MG63 (cell line): ENCODE measurements at regions not wholly inside any gene's neighbourhood (a gene's known extent, or its start where the extent isn't known, plus 50 kb on each side); places are given as distances from the start of the nearest gene placed in this dataset.

ENCODE experiments used
- DNase-seq: peaks from one replicate; pipeline ENCODE4 v3.0.0-alpha.2; 2020
- H3K27me3 ChIP-seq: fragments of 250-450 bp; sonication (Bioruptor Pico); 2 replicates; pipeline ENCODE4 v1.5.1; 2020; ENCODE audit warnings: mild to moderate bottlenecking, moderate library complexity
- H3K36me3 ChIP-seq: fragments of 250-450 bp; sonication (Bioruptor Pico); 2 replicates; pipeline ENCODE4 v1.5.1; 2020; ENCODE audit warnings: mild to moderate bottlenecking, moderate library complexity
- H3K4me3 ChIP-seq: fragments of 250-450 bp; sonication (Bioruptor Pico); 2 replicates; pipeline ENCODE4 v1.5.1; 2020; ENCODE audit warnings: mild to moderate bottlenecking, moderate library complexity
- H3K9me3 ChIP-seq: fragments of 250-450 bp; sonication (Bioruptor Pico); 2 replicates; pipeline ENCODE4 v1.5.1; 2020; ENCODE audit warnings: mild to moderate bottlenecking, moderate library complexity

GRCh38 chr7:24172856-24173255, 111.1 kb upstream of the NPY start:
- Histone ChIP-seq H3K27me3 (no peaks in the 10 kb centered on the region), H3K9me3 (no peaks in the 10 kb centered on the region), H3K36me3 (no peaks in the 10 kb centered on the region), H3K4me3 (no peak overlapping the region)
- DNase-seq: no peak

DNA sequence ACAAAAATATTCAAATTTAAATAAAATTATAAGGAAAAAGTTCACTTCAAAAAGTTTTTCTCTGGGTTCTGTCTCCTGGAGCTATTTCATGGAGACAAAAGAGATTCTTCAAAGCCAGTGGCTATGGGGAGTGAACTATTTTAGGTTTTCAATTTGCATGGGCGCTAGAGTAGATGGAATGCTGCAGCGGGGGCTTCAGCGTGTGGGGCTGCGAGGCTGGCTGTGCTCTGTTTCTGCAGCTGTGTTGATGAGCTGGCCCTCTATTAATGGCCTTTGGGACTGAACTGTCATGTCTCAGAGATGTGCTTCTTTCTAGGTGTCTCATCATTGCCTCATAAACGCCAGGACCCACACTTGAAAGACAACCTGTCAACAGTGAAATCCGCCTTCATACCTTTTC, 108.4 kb upstream of the NPY start:
- H3K9me3 ChIP-seq: no peaks in the 10 kb centered on the region
- H3K4me3 ChIP-seq: no peak overlapping the region
- DNase-seq: no peak
- H3K36me3 ChIP-seq: no peaks in the 10 kb centered on the region
- no peaks in the 10 kb centered on the region; the same call in 1 of the 2 replicates for H3K27me3 ChIP-seq

DNA sequence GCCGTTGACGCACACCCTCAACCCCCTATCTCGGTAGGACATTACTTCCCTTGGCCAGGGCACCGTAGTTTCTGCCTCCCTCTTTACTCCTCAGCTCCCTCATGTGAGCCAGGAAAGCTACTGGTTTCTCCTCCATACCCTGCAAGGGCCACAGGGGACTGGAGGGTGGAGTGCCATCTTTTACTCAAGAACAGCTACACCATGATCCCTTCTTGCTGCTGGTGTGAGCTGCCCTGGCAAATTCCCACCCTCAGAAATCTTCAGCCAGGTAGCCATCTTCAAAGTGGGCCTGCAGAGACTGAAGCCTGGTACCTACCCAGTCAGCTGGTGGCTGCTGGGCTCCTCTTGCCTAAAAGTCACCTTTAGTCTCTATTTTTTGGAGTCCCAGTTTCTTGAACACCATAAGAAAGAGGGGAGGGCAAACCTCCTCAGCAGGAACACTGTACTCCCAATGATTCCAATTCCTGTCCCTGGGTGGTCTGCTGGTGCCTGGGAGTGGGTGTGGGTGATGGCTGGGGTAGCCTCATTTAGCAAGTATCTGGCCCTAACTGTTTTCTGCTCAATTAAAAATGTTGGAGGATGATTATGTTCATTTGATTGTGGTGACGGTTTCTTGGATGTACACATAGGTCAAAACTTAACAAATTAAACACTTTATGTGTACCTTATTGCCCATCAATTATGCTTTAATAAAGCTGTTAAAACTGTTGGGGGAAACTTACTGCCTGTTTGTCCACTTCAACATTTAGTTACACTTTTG, 105.0 kb upstream of the NPY start:
- H3K9me3 ChIP-seq: no peaks in the 10 kb centered on the region
- no peaks in the 10 kb centered on the region for H3K36me3 ChIP-seq
- DNase-seq: no peak
- H3K4me3 ChIP-seq: no peak overlapping the region
- H3K27me3 ChIP-seq: peaks cover 3% of the 10 kb centered on the region; the same call in 1 of the 2 replicates

DNA sequence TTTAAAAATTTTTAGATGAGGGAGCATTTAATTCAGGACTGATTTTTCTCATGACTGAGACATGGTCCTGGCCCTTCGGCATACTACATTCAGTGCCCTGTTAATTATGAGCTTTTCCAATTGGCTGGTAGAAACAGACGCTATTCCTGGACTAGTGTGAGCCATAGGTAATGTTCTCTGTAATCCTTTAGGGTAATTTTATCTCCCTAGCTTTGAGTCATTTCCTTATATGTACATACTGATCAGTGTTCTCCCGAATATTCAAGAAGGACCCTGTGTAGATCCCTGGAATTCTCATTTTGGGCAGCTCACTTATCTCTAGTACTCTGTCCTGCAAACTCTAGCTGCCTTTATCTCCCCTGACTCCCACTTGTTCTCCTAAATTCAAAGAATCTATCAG, 92.6 kb upstream of the NPY start:
- no peaks in the 10 kb centered on the region for H3K36me3 ChIP-seq
- no peaks in the 10 kb centered on the region for H3K9me3 ChIP-seq

DNA sequence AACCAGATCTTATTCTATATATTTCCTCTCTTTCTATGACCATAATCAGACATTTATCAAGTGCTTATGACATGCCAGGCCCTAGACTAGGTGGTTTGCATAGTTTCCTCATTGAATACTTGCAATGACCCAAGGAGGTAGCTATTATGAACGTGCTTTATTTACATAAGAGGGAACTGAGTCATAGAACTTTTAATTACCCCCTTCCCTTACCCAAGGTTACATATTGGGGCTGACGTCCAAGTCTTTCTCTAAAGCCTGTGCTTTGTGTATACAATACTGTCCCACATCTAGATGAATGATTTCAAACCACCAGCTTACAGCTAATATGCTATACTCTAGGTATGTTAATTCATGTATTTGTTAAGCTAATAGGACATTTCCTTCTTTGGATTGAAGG, 91.9 kb upstream of the NPY start:
- H3K27me3 ChIP-seq: no peaks in the 10 kb centered on the region
- H3K9me3 ChIP-seq: no peaks in the 10 kb centered on the region
- H3K36me3 ChIP-seq: no peaks in the 10 kb centered on the region
- DNase-seq: no peak
- no peak overlapping the region for H3K4me3 ChIP-seq

More for the DNA sequence above, 92.6 kb upstream of the NPY start:
- Histone ChIP-seq H3K4me3 (no peak overlapping the region), H3K27me3 (no peaks in the 10 kb centered on the region; the same call in 1 of the 2 replicates)
- no peak for DNase-seq

GRCh38 chr7:24192691-24193090, 91.3 kb upstream of the NPY start:
- no peaks in the 10 kb centered on the region for H3K36me3 ChIP-seq
- no peak for DNase-seq
- no peak overlapping the region for H3K4me3 ChIP-seq

DNA sequence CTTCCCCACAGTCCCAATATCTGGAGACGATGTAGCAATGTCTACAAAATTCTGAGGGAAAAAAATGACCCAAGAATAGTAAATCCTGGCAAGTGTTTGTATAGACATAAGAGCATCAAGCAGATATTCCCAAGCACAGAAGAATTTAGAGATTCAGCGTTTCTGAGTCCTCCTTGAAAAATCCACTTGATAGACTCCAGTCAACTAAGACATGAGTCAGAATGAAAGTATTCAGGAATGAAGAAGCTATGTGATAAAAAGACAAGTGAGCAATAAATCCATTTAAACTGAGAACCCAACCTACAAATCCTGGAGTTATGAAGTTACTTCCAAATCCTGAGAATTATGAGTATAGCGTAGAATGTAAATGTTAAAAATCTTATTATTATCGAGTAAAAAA, 86.1 kb upstream of the NPY start:
- no peak for DNase-seq
- Histone ChIP-seq H3K4me3 (no peak overlapping the region), H3K9me3 (no peaks in the 10 kb centered on the region), H3K36me3 (no peaks in the 10 kb centered on the region), H3K27me3 (no peaks in the 10 kb centered on the region)

More at GRCh38 chr7:24192691-24193090, 91.3 kb upstream of the NPY start:
- no peaks in the 10 kb centered on the region for H3K27me3 ChIP-seq
- H3K9me3 ChIP-seq: no peaks in the 10 kb centered on the region

DNA sequence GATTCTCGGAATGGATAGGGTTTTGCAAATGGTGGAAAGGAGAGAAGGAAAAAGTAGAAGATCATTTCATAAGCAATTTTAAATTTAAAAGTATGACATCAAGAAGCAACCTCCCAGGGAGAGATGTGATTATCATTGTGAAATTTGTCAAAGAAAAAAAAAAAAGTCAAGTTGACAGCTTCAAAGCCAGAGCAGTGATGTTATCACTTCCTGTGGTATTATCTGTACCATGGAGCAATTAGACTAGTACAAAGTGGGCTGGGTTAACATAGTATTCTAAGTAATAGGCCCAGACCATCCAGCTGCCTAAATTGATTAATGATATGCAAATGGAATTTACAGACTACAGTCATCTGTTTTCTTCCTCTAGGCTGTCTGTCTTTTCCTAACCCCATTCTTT, 84.0 kb upstream of the NPY start:
- Histone ChIP-seq H3K36me3 (no peaks in the 10 kb centered on the region), H3K4me3 (no peak overlapping the region), H3K9me3 (no peaks in the 10 kb centered on the region), H3K27me3 (no peaks in the 10 kb centered on the region)
- DNase-seq: no peak

- Histone ChIP-seq H3K4me3 (no peak overlapping the region), H3K36me3 (no peaks in the 10 kb centered on the region), H3K27me3 (no peaks in the 10 kb centered on the region), H3K9me3 (no peaks in the 10 kb centered on the region)
- no peak for DNase-seq
Observed at GRCh38 chr7:24200407-24200966, 83.5 kb upstream of the NPY start.

DNA sequence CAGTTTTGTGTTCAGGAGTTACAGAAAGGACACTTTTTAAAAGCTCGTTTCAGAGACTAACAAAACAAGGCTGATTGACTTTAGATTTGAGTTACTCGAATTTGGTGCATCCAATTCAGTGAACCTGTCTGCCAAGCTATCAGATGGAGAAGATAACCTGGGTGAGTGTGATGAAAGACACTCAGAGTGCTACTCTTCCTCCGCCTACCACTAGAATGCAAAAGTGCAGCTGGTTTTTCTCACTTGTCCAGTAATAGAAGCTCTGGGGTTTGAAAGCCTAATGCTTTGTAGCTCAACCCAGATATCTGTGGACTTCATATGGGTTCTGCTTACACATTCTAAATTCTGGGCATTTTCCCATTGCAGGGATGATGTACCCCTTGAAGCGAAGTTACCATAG, 82.8 kb upstream of the NPY start:
- no peak overlapping the region for H3K4me3 ChIP-seq
- H3K27me3 ChIP-seq: no peaks in the 10 kb centered on the region
- no peak for DNase-seq
- no peaks in the 10 kb centered on the region for H3K9me3 ChIP-seq
- H3K36me3 ChIP-seq: no peaks in the 10 kb centered on the region

DNA sequence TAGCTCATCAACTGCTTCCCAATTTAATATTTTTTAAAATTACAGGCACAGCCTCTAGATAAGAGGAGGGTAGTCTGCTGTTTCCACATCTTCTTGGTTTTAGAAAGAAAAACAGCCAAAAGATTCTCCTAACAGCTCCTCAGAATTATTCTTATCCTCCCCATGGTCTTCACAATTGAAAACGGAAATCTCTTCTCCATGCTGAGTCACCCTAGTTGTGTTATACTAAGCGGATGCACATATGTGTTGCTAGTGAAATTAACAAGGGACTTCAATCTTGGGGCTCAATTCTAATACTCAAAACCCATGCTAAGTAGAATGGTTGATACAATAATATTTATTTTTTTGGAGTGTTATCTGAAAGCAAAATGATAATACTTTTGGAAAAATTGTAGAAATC, 71.9 kb upstream of the NPY start:
- H3K27me3 ChIP-seq: no peaks in the 10 kb centered on the region
- H3K9me3 ChIP-seq: no peaks in the 10 kb centered on the region
- H3K4me3 ChIP-seq: no peak overlapping the region
- no peaks in the 10 kb centered on the region for H3K36me3 ChIP-seq
- no peak for DNase-seq

DNA sequence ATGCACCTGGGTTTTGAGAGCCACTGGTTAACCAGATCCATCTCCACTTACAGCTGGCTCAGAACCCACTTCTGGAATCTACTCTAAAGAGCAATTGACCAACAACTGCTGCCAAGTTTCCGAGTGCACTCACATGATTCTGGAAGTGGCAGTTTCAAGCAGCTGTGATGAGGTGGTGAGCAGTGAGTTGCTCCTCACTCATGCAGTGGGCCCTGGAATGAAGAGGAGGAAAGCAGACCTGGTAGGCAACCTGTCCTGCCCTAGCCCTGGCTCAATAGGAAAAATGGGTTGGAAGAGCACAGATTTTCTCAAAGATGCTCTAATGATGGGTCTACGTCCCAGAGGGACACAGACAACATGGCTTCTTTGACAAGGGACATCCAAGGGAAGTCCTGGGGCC, 70.7 kb upstream of the NPY start:
- no peaks in the 10 kb centered on the region for H3K9me3 ChIP-seq
- no peaks in the 10 kb centered on the region for H3K27me3 ChIP-seq
- no peak for DNase-seq
- no peak overlapping the region for H3K4me3 ChIP-seq
- no peaks in the 10 kb centered on the region for H3K36me3 ChIP-seq

- no peaks in the 10 kb centered on the region for H3K27me3 ChIP-seq
- no peak overlapping the region for H3K4me3 ChIP-seq
- no peaks in the 10 kb centered on the region for H3K9me3 ChIP-seq
- DNase-seq: no peak
- H3K36me3 ChIP-seq: no peaks in the 10 kb centered on the region
Observed at GRCh38 chr7:24214670-24215069, 69.3 kb upstream of the NPY start.

DNA sequence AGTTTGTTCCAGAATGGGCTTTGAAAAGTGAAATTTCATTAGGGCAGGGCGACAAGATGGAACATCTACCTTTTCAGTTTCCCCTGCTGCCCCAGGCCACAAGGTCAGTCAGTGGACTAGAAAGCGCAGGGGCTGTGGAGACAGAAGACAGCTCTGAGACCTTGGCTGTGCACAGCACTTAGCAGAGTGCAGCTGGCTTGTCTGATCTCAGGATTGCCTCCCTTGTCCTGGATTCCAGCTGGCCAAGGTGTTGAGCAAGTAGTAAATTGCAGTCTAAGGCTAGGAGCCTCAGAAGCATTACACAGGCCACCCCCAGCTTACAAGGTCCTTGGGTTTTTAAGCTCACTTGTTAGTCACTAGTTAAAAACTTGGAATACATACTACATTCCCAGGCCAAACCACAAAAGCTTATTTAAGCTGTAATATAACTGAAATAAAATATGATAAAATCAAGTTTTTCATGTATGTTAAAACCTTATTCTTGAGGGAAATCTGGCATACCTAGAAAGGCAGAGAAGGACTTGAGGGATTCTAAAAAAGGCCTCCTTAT, 67.3 kb upstream of the NPY start:
- Histone ChIP-seq H3K36me3 (no peaks in the 10 kb centered on the region), H3K27me3 (no peaks in the 10 kb centered on the region), H3K4me3 (no peak overlapping the region), H3K9me3 (no peaks in the 10 kb centered on the region)
- peak; percentile 68 for DNase-seq

GRCh38 chr7:24221500-24221899, 62.5 kb upstream of the NPY start:
- Histone ChIP-seq H3K9me3 (0 out of 2 replicates have a peak, but pooled peaks cover 3% of the 10 kb centered on the region), H3K4me3 (no peak overlapping the region), H3K36me3 (no peaks in the 10 kb centered on the region), H3K27me3 (no peaks in the 10 kb centered on the region; the same call in 1 of the 2 replicates)
- DNase-seq: no peak

DNA sequence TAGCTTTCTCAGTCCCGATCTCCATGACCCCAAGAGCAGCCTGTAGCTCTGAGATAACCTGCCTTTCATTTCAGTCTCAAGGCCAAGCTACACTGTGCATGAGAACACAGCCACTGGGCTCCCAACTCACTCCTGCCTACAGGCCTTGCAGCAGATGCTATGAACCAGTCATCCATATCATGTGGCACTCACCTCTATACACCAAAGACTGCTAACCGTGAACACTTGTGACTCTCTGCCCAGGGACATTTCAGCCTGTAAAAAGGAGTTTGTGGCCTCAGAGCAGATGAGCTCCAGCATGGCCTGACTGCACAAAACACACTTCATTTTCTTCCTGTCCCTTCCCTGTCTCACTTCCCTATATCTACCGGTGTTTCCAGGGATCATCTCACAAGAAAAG, 56.9 kb upstream of the NPY start:
- Histone ChIP-seq H3K9me3 (0 out of 2 replicates have a peak, but pooled peaks cover 3% of the 10 kb centered on the region), H3K27me3 (no peaks in the 10 kb centered on the region; the same call in 1 of the 2 replicates), H3K36me3 (no peaks in the 10 kb centered on the region), H3K4me3 (no peak overlapping the region)
- DNase-seq: no peak

- Histone ChIP-seq H3K36me3 (no peaks in the 10 kb centered on the region), H3K27me3 (no peaks in the 10 kb centered on the region), H3K9me3 (0 out of 2 replicates have a peak, but pooled peaks cover 3% of the 10 kb centered on the region), H3K4me3 (no peak overlapping the region)
- DNase-seq: no peak
Observed at GRCh38 chr7:24227603-24228359, 56.2 kb upstream of the NPY start.
